Activated CD8-positive, alpha-beta T cell treated with anti-CD3 and anti-CD28 coated beads for 36 hours (primary cell): ENCODE measurements at regions not wholly inside any gene's neighbourhood (a gene's known extent, or its start where the extent isn't known, plus 50 kb on each side); places are given as distances from the start of the nearest gene placed in this dataset.
"Not testable (repeated sequence)": the region's sequence is repeated elsewhere in the genome, so short reads cannot be mapped to it uniquely, and the experiment has no call there.

ENCODE experiments used
- ATAC-seq: fragments of 200-7000 bp; cut with Tn5 transposase; one replicate; pipeline ENCODE4 v1.10.0; 2021; ENCODE audit warnings: mild to moderate bottlenecking, moderate library complexity
- CTCF ChIA-PET: fragments of 350-600 bp; sonication (Branson Sonifier 250); formaldehyde crosslinking; loops from one replicate; lab custom pipeline; 2021; ENCODE audit warnings: antibody characterized with exemption; lab: Charles Lee
- POLR2A ChIA-PET: fragments of 350-600 bp; sonication (Branson Sonifier 250); formaldehyde crosslinking; loops from one replicate; lab custom pipeline; 2021; ENCODE audit warnings: antibody characterized with exemption; lab: Charles Lee
- DNase-seq: peaks from one replicate; pipeline ENCODE4 v3.0.0-alpha.2; 2020
- H3K27ac Mint-ChIP-seq: one replicate; pipeline ENCODE4 v1.8.0; 2021; ENCODE audit warnings: mild to moderate bottlenecking, mixed read lengths
- H3K27me3 Mint-ChIP-seq: one replicate; pipeline ENCODE4 v1.8.0; 2021; ENCODE audit warnings: mixed read lengths
- H3K36me3 Mint-ChIP-seq: one replicate; pipeline ENCODE4 v1.8.0; 2021; ENCODE audit warnings: low read depth, mixed read lengths
- H3K4me1 Mint-ChIP-seq: one replicate; pipeline ENCODE4 v1.8.0; 2021; ENCODE audit warnings: low read depth, mixed read lengths
- H3K4me3 Mint-ChIP-seq: one replicate; pipeline ENCODE4 v1.8.0; 2021; ENCODE audit warnings: mild to moderate bottlenecking, moderate library complexity, mixed read lengths
- H3K9me3 Mint-ChIP-seq: one replicate; pipeline ENCODE4 v1.8.0; 2021; ENCODE audit warnings: mixed read lengths
- intact Hi-C: fragments of 100-400 bp; cut with micrococcal nuclease; formaldehyde crosslinking; loops from one replicate; pipeline ENCODE4 v1.10.0; 2022
- TF ChIP-seq, protein P1 (sequence below): fragments of 200-600 bp; IDR thresholded peaks from one replicate; pipeline ENCODE4 v1.8.0; 2022; ENCODE audit warnings: antibody characterized with exemption, mild to moderate bottlenecking

DNA sequence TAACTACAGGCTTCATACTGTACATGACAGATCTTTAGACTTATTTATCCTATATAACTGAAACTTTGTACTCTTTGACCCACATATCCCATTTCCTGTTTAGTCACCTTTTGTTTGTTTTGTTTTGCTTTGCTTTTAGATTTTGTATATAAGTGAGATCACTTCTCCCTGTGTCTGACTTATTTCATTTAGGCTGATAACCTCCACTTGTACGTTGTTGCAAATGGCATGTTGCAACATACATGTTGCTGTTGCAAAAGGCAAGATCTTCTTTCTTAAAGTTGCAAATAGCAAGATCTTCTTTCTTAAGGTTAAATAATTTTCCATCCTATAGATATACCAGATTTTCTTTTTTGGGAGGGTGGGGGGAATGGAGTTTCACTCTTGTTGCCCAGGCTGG, 341.5 kb downstream of the OTUD1 start:
- TF ChIP-seq, protein P1, sequence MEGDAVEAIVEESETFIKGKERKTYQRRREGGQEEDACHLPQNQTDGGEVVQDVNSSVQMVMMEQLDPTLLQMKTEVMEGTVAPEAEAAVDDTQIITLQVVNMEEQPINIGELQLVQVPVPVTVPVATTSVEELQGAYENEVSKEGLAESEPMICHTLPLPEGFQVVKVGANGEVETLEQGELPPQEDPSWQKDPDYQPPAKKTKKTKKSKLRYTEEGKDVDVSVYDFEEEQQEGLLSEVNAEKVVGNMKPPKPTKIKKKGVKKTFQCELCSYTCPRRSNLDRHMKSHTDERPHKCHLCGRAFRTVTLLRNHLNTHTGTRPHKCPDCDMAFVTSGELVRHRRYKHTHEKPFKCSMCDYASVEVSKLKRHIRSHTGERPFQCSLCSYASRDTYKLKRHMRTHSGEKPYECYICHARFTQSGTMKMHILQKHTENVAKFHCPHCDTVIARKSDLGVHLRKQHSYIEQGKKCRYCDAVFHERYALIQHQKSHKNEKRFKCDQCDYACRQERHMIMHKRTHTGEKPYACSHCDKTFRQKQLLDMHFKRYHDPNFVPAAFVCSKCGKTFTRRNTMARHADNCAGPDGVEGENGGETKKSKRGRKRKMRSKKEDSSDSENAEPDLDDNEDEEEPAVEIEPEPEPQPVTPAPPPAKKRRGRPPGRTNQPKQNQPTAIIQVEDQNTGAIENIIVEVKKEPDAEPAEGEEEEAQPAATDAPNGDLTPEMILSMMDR: no peak
- H3K27me3 Mint-ChIP-seq: peaks cover 1% of the 10 kb centered on the region
- H3K36me3 Mint-ChIP-seq: no peaks in the 10 kb centered on the region
- H3K9me3 Mint-ChIP-seq: no peaks in the 10 kb centered on the region
- intact Hi-C loops: no loop called here
- ATAC-seq (no peak), DNase-seq (no peak)
- ChIA-PET CTCF (no interaction called here), POLR2A (no interaction called here)
- no peak overlapping the region for H3K4me3 Mint-ChIP-seq
- H3K4me1 Mint-ChIP-seq: no peaks in the 10 kb centered on the region
- no peak overlapping the region for H3K27ac Mint-ChIP-seq

DNA sequence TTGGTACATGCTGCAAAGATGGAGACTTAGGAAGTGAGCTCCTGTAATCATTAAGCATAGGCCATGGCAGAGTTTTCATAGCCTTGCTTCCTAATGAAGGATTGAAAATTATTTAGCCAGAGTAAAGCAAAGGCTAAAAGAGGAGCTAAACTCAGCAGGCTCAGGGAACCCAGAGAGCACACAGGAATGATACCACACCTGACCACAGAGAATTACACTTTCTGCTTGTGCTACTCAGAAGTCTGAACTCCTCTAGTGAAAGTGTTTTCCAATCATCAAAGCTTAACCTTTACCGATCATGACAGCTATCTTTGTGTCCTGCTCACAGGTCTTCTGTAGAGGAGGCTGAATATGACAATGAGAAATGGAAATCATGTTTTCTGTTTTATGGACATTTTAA, 347.7 kb downstream of the OTUD1 start:
- ChIA-PET POLR2A (interaction anchor here (0.6 kb wide), 1 partner anchor 37 kb away, joined by 3 read pairs; no protein-coding TSS in a partner anchor), CTCF (no interaction called here)
- Mint-ChIP-seq H3K4me3 (no peak overlapping the region), H3K4me1 (no peaks in the 10 kb centered on the region), H3K27me3 (peaks cover 3% of the 10 kb centered on the region), H3K9me3 (no peaks in the 10 kb centered on the region), H3K36me3 (no peaks in the 10 kb centered on the region), H3K27ac (no peak overlapping the region)
- intact Hi-C loops: no loop called here
- no peak for ATAC-seq
- no peak for DNase-seq
- TF ChIP-seq, protein P1: no peak

DNA sequence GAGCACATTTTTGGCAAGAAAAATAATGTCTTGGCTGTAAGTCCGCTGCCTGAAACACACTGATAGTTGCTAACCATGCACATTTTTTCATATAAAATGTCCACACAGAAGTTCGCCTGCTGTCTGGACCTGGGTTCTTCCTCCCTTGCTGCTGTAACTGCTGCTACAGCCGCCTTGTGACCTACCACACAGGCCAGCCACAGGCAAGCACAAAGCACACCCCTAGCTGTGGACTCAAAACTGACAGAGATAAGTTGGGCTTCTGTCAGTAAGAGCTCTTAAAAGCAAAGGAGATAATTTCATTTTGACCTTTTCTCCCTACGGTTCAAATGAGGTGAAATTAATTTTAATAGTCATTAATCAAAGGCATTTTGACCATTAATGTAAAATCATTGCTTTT, 354.7 kb downstream of the OTUD1 start:
- Mint-ChIP-seq H3K4me3 (no peak overlapping the region), H3K27ac (no peak overlapping the region), H3K27me3 (no peaks in the 10 kb centered on the region), H3K9me3 (no peaks in the 10 kb centered on the region), H3K4me1 (no peaks in the 10 kb centered on the region), H3K36me3 (no peaks in the 10 kb centered on the region)
- ATAC-seq (no peak), DNase-seq (no peak)
- intact Hi-C loops: no loop called here
- CTCF ChIA-PET: no interaction called here
- TF ChIP-seq, protein P1: no peak
- POLR2A ChIA-PET: no interaction called here

DNA sequence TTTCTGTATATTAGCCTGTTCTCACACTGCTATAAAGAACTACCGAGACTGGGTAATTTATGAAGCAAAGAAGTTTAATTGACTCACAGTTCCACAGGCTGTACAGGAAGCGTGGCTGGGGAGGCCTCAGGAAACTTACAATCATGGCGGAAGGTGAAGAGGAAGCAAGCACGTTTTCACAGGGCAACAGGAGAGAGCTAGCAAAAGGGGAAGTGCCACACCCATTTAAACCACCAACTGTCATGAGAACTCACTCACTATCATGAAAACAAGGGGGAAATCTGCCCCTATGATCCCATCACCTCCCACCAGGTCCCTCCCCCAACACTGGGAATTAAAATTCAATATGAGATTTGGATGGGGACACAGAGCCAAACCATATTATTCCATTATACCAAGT, 358.6 kb downstream of the OTUD1 start:
- H3K36me3 Mint-ChIP-seq, POLR2A ChIA-PET, H3K4me3 Mint-ChIP-seq, H3K9me3 Mint-ChIP-seq, ATAC-seq, H3K4me1 Mint-ChIP-seq, CTCF ChIA-PET, DNase-seq, H3K27ac Mint-ChIP-seq, H3K27me3 Mint-ChIP-seq, intact Hi-C loops: not testable (repeated sequence)

DNA sequence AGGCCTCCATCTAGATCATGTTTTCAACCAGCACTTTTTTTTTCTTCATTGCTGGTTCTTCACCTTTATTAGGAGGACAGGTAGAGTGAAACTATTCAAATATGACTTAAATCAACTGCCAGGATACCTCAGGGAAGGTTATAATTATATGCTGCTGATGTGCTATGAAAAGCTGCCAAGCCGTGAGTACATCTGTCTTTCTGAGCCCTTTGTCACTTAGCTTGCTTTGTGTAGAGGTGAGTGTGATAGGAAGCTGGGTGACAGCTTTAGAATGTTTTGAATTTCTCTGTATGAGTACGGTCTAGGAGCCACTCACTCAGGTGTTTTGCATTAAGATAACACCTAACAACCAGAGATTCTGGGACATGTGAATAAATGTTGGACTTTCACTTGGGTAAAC, 365.2 kb downstream of the OTUD1 start:
- Mint-ChIP-seq H3K9me3 (no peaks in the 10 kb centered on the region), H3K27ac (no peak overlapping the region), H3K4me1 (no peaks in the 10 kb centered on the region), H3K36me3 (no peaks in the 10 kb centered on the region), H3K27me3 (peaks cover 2% of the 10 kb centered on the region), H3K4me3 (no peak overlapping the region)
- TF ChIP-seq, protein P1: no peak
- CTCF ChIA-PET: no interaction called here
- POLR2A ChIA-PET: no interaction called here
- DNase-seq (no peak), ATAC-seq (no peak)
- intact Hi-C loops: no loop called here

DNA sequence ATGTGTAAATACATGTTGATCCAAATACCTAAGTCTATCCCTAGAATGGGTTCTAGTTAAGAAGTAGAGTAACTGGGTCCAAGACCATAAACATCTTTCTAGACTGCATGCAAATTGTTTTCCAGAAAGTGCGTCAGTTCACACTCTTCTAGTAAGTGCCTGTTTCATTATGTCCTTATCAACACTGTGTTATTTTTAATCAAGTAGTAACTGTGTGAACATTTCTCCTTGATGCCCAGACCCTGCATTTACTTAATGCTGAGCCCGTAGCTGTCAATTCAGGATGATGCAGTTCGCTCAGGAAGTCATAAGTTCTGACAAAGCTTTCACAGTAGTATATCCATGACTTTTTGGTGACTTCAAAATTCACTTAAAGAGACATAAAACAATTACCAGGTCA, 374.8 kb downstream of the OTUD1 start:
- Mint-ChIP-seq H3K36me3 (no peaks in the 10 kb centered on the region), H3K4me1 (no peaks in the 10 kb centered on the region), H3K27ac (no peak overlapping the region), H3K4me3 (no peak overlapping the region), H3K9me3 (no peaks in the 10 kb centered on the region), H3K27me3 (no peaks in the 10 kb centered on the region)
- ATAC-seq (no peak), DNase-seq (no peak)
- CTCF ChIA-PET: no interaction called here
- POLR2A ChIA-PET: no interaction called here
- TF ChIP-seq, protein P1: no peak
- intact Hi-C loops: no loop called here
